Neural progenitor cell (in vitro differentiated cells): ENCODE measurements at regions not wholly inside any gene's neighbourhood (a gene's known extent, or its start where the extent isn't known, plus 50 kb on each side); places are given as distances from the start of the nearest gene placed in this dataset.

ENCODE experiments used
- CTCF ChIP-seq: fragments of 200-600 bp; sonication (generic); IDR thresholded peaks from 2 replicates; pipeline ENCODE4 v1.5.1; 2017; ENCODE audit warnings: antibody characterized with exemption, mild to moderate bottlenecking
- EZH2 ChIP-seq: fragments of 200-600 bp; sonication (generic); IDR thresholded peaks from 2 replicates; pipeline ENCODE4 v1.6.1; 2017; ENCODE audit warnings: antibody characterized with exemption, mild to moderate bottlenecking, moderate library complexity
- EZH2phosphoT487 ChIP-seq: fragments of 200-600 bp; sonication (generic); IDR thresholded peaks from 2 replicates; pipeline ENCODE4 v1.6.1; 2017; ENCODE audit warnings: antibody characterized with exemption

GRCh38 chr1:224541901-224542630, 74.1 kb upstream of the CNIH3 start:
- no peak for TF ChIP-seq EZH2phosphoT487
- TF ChIP-seq CTCF, result no peak
- TF ChIP-seq EZH2, result no peak
